Astrocyte of the cerebellum (primary cell): ENCODE measurements at regions not wholly inside any gene's neighbourhood (a gene's known extent, or its start where the extent isn't known, plus 50 kb on each side); places are given as distances from the start of the nearest gene placed in this dataset.

Experiments used
- DNase-seq: peaks from one replicate; pipeline ENCODE4 v3.0.0-alpha.2; 2011; ENCODE audit warnings: low read depth
- H3K4me3 ChIP-seq: 2 replicates; pipeline ENCODE4 v1.5.1; 2011; ENCODE audit warnings: mild to moderate bottlenecking, low read depth, low read length, moderate library complexity
- in situ Hi-C: cut with HindIII; loops from 2 replicates; pipeline ENCODE4 v1.10.0; 2017; ENCODE audit warnings: low sequenced_read_pairs
- TF ChIP-seq, protein P1 (sequence below): IDR thresholded peaks from 2 replicates; pipeline ENCODE4 v1.5.1; 2012; ENCODE audit warnings: low read length, low read depth, moderate library complexity, mild to moderate bottlenecking; ENCODE audit errors: missing control alignments

DNA sequence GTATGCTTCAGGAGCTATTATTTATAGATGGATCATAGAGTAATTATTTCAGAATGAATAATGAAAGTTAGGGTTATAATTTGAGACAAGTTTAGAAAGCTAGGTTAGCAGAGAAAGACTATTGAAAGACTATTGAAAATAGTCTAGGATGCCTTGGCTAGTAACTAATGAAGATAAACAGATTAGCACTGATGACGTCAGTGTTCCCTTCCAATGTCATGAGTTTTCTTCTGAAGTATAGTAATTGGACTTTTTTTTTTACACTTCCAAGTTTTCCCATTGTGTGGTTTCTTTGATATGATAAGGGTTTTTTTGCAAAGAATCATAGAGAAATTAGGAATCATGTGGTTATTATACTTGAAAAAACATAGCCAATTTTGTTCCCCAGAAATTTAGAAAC is 1041.5 kb upstream of the CRIM1 start:
- no peak for DNase-seq
- TF ChIP-seq, protein P1, sequence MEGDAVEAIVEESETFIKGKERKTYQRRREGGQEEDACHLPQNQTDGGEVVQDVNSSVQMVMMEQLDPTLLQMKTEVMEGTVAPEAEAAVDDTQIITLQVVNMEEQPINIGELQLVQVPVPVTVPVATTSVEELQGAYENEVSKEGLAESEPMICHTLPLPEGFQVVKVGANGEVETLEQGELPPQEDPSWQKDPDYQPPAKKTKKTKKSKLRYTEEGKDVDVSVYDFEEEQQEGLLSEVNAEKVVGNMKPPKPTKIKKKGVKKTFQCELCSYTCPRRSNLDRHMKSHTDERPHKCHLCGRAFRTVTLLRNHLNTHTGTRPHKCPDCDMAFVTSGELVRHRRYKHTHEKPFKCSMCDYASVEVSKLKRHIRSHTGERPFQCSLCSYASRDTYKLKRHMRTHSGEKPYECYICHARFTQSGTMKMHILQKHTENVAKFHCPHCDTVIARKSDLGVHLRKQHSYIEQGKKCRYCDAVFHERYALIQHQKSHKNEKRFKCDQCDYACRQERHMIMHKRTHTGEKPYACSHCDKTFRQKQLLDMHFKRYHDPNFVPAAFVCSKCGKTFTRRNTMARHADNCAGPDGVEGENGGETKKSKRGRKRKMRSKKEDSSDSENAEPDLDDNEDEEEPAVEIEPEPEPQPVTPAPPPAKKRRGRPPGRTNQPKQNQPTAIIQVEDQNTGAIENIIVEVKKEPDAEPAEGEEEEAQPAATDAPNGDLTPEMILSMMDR: no peak
- H3K4me3 ChIP-seq: no peak overlapping the region
- in situ Hi-C loops: no loop called here

DNA sequence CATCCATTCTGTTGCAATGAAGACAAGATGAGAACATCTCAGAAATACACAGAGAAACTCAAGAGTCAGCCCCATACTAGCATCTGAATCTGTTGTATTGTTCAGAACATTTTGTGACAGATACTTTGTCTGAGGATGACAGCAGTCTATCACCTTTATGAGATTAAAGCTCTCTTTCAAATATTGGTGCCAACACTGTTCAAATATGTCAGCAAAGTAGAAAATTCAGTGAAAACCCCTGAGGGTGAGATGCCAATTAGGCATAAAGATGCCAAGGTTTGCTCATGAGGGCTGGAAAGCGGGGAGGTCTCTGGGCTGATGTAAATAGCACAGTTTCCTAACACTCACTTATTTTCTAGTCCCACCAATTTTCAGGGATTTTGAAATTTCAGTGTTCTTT is 1054.2 kb upstream of the CRIM1 start:
- no peak overlapping the region for H3K4me3 ChIP-seq
- no peak for DNase-seq
- in situ Hi-C loops: no loop called here
- TF ChIP-seq, protein P1: no peak

DNA sequence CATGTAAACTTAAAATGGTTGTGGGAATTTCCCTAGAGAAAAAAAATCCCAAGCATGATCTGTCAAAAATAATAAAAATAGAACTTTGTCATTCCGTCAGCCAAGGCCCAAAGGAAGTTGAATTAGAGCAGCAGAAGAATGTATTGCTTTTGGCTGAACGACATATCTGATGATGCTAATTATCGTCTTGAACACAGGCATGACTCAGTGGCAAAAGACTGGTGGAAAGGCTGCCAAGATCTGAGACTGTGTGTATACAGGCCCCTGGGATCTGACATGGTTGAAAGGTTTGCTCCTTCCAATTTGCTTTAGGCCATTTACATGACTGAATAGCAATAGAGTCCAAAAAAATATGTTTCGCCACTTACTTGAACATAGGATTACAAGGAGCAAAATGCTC is 1057.1 kb upstream of the CRIM1 start:
- in situ Hi-C loops: no loop called here
- no peak overlapping the region for H3K4me3 ChIP-seq
- peak; percentile 98 for DNase-seq
- TF ChIP-seq, protein P1: no peak

DNA sequence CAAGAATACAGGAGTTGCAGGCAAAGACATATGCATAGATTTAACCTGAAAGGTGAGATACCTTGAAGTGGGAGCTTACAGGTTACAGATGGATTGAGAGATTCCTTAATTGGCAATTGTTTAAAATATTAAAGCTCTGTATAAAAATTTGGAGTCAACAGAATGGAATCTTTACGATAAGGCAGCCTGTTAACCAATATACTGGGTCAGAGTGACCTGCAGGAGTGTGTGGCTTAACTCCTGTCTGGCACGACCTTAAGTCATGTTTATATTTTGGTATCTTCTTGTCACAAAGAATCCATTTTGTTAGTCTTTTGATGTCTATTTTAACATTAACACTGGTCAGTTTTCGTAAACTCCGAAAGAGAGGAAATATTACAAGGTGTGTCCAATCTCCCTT is 1058.2 kb upstream of the CRIM1 start:
- TF ChIP-seq, protein P1: no peak
- DNase-seq: no peak
- in situ Hi-C loops: no loop called here
- no peak overlapping the region for H3K4me3 ChIP-seq

DNA sequence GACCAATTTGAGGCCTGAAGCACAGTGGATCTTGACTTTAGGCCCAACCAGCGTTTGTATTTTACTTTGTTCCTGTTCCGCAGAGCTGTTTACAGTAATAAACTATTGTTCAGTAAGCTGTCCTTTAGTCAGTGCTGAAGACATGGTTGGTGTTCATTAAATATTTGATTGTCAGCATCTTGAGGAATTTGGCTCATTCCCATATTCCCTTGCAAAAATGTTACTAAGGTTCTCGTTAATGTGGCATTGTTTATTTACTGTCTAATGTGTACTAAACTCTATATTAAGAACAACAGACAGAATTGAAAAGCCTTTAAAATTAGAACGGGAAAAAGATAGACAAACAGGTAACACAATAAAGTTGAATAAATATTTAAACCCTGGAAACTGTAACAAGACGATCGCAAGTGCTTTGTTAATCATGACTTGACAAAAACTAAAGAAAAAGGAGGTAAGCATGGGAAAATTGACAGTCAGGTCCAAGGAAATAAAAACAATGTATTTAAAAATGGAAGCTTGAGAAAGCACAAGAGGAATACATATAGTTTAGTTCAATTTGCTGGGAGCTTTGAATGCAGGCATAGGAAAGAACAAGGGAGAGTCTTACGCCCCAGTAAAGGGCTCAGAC is 1060.8 kb upstream of the CRIM1 start:
- TF ChIP-seq, protein P1: no peak
- H3K4me3 ChIP-seq: no peak overlapping the region
- DNase-seq: no peak
- in situ Hi-C loops: no loop called here

DNA sequence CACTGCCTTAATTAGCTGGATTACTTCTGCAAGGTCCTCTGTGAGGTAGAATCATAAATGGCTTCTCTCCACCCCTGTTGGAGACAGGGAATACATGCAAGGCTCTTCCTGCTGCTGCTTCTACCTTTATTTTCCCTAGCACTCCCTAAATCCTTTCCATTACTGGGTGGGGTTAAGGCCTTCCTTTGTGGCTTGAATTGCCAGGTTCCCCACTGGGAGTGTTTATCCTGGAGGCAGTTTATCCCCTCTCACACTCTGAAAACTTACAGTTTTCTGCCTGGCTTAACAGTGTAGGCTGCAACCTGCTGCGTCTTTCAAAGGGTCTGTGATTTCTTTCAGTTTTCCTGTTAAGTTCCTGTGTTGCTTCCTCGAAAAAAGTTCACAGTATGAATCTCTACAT is 1062.3 kb upstream of the CRIM1 start:
- TF ChIP-seq, protein P1: no peak
- DNase-seq: no peak
- no peak overlapping the region for H3K4me3 ChIP-seq
- in situ Hi-C loops: no loop called here
